ENCODE measurements at regions not wholly inside any gene's neighbourhood (a gene's known extent, or its start where the extent isn't known, plus 50 kb on each side); places are given as distances from the start of the nearest gene placed in this dataset.

- no peak for DNase-seq (ENCODE audit: low read depth)
- H3K4me3 ChIP-seq (ENCODE audit: low read length): no peak overlapping the region
- TF ChIP-seq, protein P1, sequence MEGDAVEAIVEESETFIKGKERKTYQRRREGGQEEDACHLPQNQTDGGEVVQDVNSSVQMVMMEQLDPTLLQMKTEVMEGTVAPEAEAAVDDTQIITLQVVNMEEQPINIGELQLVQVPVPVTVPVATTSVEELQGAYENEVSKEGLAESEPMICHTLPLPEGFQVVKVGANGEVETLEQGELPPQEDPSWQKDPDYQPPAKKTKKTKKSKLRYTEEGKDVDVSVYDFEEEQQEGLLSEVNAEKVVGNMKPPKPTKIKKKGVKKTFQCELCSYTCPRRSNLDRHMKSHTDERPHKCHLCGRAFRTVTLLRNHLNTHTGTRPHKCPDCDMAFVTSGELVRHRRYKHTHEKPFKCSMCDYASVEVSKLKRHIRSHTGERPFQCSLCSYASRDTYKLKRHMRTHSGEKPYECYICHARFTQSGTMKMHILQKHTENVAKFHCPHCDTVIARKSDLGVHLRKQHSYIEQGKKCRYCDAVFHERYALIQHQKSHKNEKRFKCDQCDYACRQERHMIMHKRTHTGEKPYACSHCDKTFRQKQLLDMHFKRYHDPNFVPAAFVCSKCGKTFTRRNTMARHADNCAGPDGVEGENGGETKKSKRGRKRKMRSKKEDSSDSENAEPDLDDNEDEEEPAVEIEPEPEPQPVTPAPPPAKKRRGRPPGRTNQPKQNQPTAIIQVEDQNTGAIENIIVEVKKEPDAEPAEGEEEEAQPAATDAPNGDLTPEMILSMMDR (IDR thresholded peaks at IDR 0.05; ENCODE audit: insufficient read depth, low read depth, low read length, missing control alignments): no peak
These were observed 381.5 kb downstream of the UQCRFS1 start for GRCh38 chr19:28831462-28831861.

GRCh38 chr19:28829762-28830161, 383.2 kb downstream of the UQCRFS1 start:
- TF ChIP-seq, protein P1 (IDR thresholded peaks at IDR 0.05; ENCODE audit: insufficient read depth, low read depth, low read length, missing control alignments): no peak
- no peak overlapping the region for H3K4me3 ChIP-seq (ENCODE audit: low read length)
- no peak for DNase-seq (ENCODE audit: low read depth)

- no peak for DNase-seq (ENCODE audit: low read depth)
- TF ChIP-seq, protein P1 (IDR thresholded peaks at IDR 0.05; ENCODE audit: insufficient read depth, low read depth, low read length, missing control alignments): no peak
- no peak overlapping the region for H3K4me3 ChIP-seq (ENCODE audit: low read length)
These were observed 383.6 kb downstream of the UQCRFS1 start for GRCh38 chr19:28829359-28829758.

- H3K4me3 ChIP-seq (ENCODE audit: low read length): no peak overlapping the region
- TF ChIP-seq, protein P1 (IDR thresholded peaks at IDR 0.05; ENCODE audit: insufficient read depth, low read depth, low read length, missing control alignments): no peak
These were observed 384.6 kb downstream of the UQCRFS1 start for GRCh38 chr19:28828276-28828870.

DNA sequence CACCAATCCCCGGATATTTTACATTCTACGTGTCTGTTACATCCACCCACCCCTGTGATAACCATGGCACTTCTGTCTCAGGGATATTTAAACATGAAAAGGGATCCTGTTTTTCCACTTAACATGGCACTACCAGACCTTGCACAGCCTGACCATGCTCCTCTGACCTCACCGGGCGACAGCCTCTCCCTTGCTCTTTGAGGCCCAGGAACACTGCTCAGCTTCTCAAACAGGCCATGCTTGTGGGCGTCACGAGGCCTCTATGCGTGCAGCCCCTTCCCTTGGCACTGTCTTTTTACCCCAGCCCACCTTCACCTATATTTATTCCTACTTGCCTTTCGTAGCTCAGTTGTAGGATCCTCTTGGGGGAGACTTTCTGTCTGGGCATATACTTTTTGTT, 385.6 kb downstream of the UQCRFS1 start:
- DNase-seq (ENCODE audit: low read depth): no peak
- TF ChIP-seq, protein P1 (IDR thresholded peaks at IDR 0.05; ENCODE audit: insufficient read depth, low read depth, low read length, missing control alignments): no peak
- H3K4me3 ChIP-seq (ENCODE audit: low read length): no peak overlapping the region

More at GRCh38 chr19:28828276-28828870, 384.6 kb downstream of the UQCRFS1 start:
- no peak for DNase-seq (ENCODE audit: low read depth)

DNA sequence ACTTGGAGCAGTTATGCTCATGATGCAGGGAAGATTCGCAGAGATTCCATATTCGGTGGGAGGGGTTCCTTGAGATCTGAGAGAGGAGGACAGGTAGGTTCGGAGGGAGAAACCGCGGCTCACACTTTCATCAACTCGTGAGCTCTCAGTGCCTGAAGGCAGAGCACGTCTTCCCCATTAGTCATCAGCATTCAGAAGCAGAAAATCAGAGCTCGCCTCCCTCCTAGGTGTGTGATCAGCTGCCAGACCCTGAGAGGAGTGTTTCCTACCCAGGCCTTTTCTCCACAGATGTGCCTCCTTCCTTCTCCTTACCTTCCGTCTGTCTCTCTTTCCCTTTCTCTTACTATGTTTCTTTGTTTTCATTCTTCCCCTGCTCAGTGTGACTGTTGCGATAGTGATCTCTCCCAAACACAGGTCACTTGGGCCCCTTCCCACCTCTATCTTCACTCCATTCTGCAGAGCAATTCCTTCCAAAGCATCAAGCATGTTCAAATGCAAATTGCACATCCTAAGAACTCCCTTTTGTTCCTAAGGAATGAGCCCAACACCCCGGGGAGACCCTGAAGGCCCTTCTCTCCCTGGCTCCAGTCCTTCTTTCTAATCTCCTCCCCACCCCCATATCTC, 389.5 kb downstream of the UQCRFS1 start:
- TF ChIP-seq, protein P1 (IDR thresholded peaks at IDR 0.05; ENCODE audit: insufficient read depth, low read depth, low read length, missing control alignments): no peak
- no peak overlapping the region for H3K4me3 ChIP-seq (ENCODE audit: low read length)
- no peak for DNase-seq (ENCODE audit: low read depth)

- no peak overlapping the region for H3K4me3 ChIP-seq (ENCODE audit: low read length)
- TF ChIP-seq, protein P1 (IDR thresholded peaks at IDR 0.05; ENCODE audit: insufficient read depth, low read depth, low read length, missing control alignments): no peak
- no peak for DNase-seq (ENCODE audit: low read depth)
These were observed 392.7 kb downstream of the UQCRFS1 start for GRCh38 chr19:28820289-28820688.

Data from epithelial cell of esophagus (primary cell).